ENCODE measurements at regions not wholly inside any gene's neighbourhood (a gene's known extent, or its start where the extent isn't known, plus 50 kb on each side); places are given as distances from the start of the nearest gene placed in this dataset.

- H3K4me3 ChIP-seq (ENCODE audit: low read depth, low read length) = no peak overlapping the region
- no peaks in the 10 kb centered on the region for H3K27me3 ChIP-seq (ENCODE audit: insufficient read depth, low read depth, severe bottlenecking)
- TF ChIP-seq CTCF (IDR thresholded peaks at IDR 0.05; ENCODE audit: low read depth, low read length) = no peak
- H3K36me3 ChIP-seq = no peaks in the 10 kb centered on the region
- no peaks in the 10 kb centered on the region for H3K9me3 ChIP-seq (ENCODE audit: severe bottlenecking)
- no peak for DNase-seq
- H3K27ac ChIP-seq = no peak overlapping the region
These were observed 153.3 kb upstream of the ZSWIM2 start for GRCh38 chr2:187002242-187002641.

- Histone ChIP-seq H3K9me3 (ENCODE audit: severe bottlenecking) (no peaks in the 10 kb centered on the region), H3K27me3 (ENCODE audit: insufficient read depth, low read depth, severe bottlenecking) (no peaks in the 10 kb centered on the region), H3K27ac (no peak overlapping the region), H3K4me3 (ENCODE audit: low read depth, low read length) (no peak overlapping the region), H3K36me3 (no peaks in the 10 kb centered on the region)
- no peak for TF ChIP-seq CTCF (IDR thresholded peaks at IDR 0.05; ENCODE audit: low read depth, low read length)
- no peak for DNase-seq
These were observed 152.3 kb upstream of the ZSWIM2 start for GRCh38 chr2:187001248-187001647.

GRCh38 chr2:186995092-186995491 is 146.1 kb upstream of the ZSWIM2 start:
- Histone ChIP-seq H3K27ac (no peak overlapping the region), H3K4me3 (ENCODE audit: low read depth, low read length) (no peak overlapping the region), H3K9me3 (ENCODE audit: severe bottlenecking) (no peaks in the 10 kb centered on the region), H3K27me3 (ENCODE audit: insufficient read depth, low read depth, severe bottlenecking) (no peaks in the 10 kb centered on the region), H3K36me3 (no peaks in the 10 kb centered on the region)
- no peak for TF ChIP-seq CTCF (IDR thresholded peaks at IDR 0.05; ENCODE audit: low read depth, low read length)
- no peak for DNase-seq

GRCh38 chr2:186992597-186992996 is 143.6 kb upstream of the ZSWIM2 start:
- Histone ChIP-seq H3K27me3 (ENCODE audit: insufficient read depth, low read depth, severe bottlenecking) (no peaks in the 10 kb centered on the region), H3K9me3 (ENCODE audit: severe bottlenecking) (no peaks in the 10 kb centered on the region), H3K36me3 (no peaks in the 10 kb centered on the region), H3K27ac (no peak overlapping the region), H3K4me3 (ENCODE audit: low read depth, low read length) (no peak overlapping the region)
- TF ChIP-seq CTCF (IDR thresholded peaks at IDR 0.05; ENCODE audit: low read depth, low read length) = no peak
- DNase-seq = no peak

GRCh38 chr2:186991766-186992417 is 142.9 kb upstream of the ZSWIM2 start:
- no peaks in the 10 kb centered on the region for H3K36me3 ChIP-seq
- TF ChIP-seq CTCF (IDR thresholded peaks at IDR 0.05; ENCODE audit: low read depth, low read length) = no peak
- no peaks in the 10 kb centered on the region for H3K27me3 ChIP-seq (ENCODE audit: insufficient read depth, low read depth, severe bottlenecking)
- no peak overlapping the region for H3K4me3 ChIP-seq (ENCODE audit: low read depth, low read length)
- H3K27ac ChIP-seq = no peak overlapping the region
- no peak for DNase-seq
- H3K9me3 ChIP-seq (ENCODE audit: severe bottlenecking) = no peaks in the 10 kb centered on the region

- Histone ChIP-seq H3K9me3 (ENCODE audit: severe bottlenecking) (no peaks in the 10 kb centered on the region), H3K27ac (no peak overlapping the region), H3K36me3 (no peaks in the 10 kb centered on the region), H3K4me3 (ENCODE audit: low read depth, low read length) (no peak overlapping the region), H3K27me3 (ENCODE audit: insufficient read depth, low read depth, severe bottlenecking) (no peaks in the 10 kb centered on the region)
- no peak for DNase-seq
- TF ChIP-seq CTCF (IDR thresholded peaks at IDR 0.05; ENCODE audit: low read depth, low read length) = no peak
These were observed 136.0 kb upstream of the ZSWIM2 start for GRCh38 chr2:186984966-186985365.

All from WERI-Rb-1 (cell line).